ENCODE measurements at regions not wholly inside any gene's neighbourhood (a gene's known extent, or its start where the extent isn't known, plus 50 kb on each side); places are given as distances from the start of the nearest gene placed in this dataset.

GRCh38 chr13:105890509-105890908, 645.0 kb downstream of the EFNB2 start:
- Histone ChIP-seq H3K36me3 (ENCODE audit: insufficient read depth) (no peaks in the 10 kb centered on the region), H3K9me2 (ENCODE audit: insufficient read depth) (0 out of 2 replicates have a peak, but pooled peaks cover 4% of the 10 kb centered on the region), H3K4me1 (ENCODE audit: insufficient read depth) (no peaks in the 10 kb centered on the region), H3F3A (replicated peaks; ENCODE audit: low read depth) (no peaks in the 10 kb centered on the region), H3K27me3 (ENCODE audit: insufficient read depth) (no peaks in the 10 kb centered on the region), H2AFZ (no peak overlapping the region), H3K79me2 (replicated peaks; ENCODE audit: insufficient read depth) (no peaks in the 10 kb centered on the region), H4K20me1 (replicated peaks; ENCODE audit: insufficient read depth) (no peaks in the 10 kb centered on the region), H3K4me3 (no peak overlapping the region), H3K27ac (ENCODE audit: low read depth) (no peak overlapping the region), H3K4me2 (no peak overlapping the region)
- H3K4me3 Mint-ChIP-seq: no peak overlapping the region
- TF ChIP-seq, protein P1, sequence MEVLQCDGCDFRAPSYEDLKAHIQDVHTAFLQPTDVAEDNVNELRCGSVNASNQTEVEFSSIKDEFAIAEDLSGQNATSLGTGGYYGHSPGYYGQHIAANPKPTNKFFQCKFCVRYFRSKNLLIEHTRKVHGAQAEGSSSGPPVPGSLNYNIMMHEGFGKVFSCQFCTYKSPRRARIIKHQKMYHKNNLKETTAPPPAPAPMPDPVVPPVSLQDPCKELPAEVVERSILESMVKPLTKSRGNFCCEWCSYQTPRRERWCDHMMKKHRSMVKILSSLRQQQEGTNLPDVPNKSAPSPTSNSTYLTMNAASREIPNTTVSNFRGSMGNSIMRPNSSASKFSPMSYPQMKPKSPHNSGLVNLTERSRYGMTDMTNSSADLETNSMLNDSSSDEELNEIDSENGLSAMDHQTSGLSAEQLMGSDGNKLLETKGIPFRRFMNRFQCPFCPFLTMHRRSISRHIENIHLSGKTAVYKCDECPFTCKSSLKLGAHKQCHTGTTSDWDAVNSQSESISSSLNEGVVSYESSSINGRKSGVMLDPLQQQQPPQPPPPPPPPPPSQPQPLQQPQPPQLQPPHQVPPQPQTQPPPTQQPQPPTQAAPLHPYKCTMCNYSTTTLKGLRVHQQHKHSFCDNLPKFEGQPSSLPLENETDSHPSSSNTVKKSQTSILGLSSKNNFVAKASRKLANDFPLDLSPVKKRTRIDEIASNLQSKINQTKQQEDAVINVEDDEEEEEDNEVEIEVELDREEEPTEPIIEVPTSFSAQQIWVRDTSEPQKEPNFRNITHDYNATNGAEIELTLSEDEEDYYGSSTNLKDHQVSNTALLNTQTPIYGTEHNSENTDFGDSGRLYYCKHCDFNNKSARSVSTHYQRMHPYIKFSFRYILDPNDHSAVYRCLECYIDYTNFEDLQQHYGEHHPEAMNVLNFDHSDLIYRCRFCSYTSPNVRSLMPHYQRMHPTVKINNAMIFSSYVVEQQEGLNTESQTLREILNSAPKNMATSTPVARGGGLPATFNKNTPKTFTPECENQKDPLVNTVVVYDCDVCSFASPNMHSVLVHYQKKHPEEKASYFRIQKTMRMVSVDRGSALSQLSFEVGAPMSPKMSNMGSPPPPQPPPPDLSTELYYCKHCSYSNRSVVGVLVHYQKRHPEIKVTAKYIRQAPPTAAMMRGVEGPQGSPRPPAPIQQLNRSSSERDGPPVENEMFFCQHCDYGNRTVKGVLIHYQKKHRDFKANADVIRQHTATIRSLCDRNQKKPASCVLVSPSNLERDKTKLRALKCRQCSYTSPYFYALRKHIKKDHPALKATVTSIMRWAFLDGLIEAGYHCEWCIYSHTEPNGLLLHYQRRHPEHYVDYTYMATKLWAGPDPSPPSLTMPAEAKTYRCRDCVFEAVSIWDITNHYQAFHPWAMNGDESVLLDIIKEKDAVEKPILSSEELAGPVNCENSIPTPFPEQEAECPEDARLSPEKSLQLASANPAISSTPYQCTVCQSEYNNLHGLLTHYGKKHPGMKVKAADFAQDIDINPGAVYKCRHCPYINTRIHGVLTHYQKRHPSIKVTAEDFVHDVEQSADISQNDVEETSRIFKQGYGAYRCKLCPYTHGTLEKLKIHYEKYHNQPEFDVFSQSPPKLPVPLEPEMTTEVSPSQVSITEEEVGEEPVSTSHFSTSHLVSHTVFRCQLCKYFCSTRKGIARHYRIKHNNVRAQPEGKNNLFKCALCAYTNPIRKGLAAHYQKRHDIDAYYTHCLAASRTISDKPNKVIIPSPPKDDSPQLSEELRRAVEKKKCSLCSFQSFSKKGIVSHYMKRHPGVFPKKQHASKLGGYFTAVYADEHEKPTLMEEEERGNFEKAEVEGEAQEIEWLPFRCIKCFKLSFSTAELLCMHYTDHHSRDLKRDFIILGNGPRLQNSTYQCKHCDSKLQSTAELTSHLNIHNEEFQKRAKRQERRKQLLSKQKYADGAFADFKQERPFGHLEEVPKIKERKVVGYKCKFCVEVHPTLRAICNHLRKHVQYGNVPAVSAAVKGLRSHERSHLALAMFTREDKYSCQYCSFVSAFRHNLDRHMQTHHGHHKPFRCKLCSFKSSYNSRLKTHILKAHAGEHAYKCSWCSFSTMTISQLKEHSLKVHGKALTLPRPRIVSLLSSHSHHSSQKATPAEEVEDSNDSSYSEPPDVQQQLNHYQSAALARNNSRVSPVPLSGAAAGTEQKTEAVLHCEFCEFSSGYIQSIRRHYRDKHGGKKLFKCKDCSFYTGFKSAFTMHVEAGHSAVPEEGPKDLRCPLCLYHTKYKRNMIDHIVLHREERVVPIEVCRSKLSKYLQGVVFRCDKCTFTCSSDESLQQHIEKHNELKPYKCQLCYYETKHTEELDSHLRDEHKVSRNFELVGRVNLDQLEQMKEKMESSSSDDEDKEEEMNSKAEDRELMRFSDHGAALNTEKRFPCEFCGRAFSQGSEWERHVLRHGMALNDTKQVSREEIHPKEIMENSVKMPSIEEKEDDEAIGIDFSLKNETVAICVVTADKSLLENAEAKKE (CRISPR knock-in tag; IDR thresholded peaks at IDR 0.05): no peak
- TF ChIP-seq EZH2 (IDR thresholded peaks at IDR 0.05; ENCODE audit: low read depth, unreplicated experiment): no peak
- TF ChIP-seq NANOG (IDR thresholded peaks at IDR 0.05; ENCODE audit: borderline replicate concordance): no peak
- TF ChIP-seq CTCF (conservative IDR thresholded peaks at IDR 0.05; ENCODE audit: low read depth in 2 of 2): no peak
- TF ChIP-seq ZNF331 (CRISPR knock-in tag; IDR thresholded peaks at IDR 0.05; ENCODE audit: low read depth): no peak
- no peak for TF ChIP-seq CREB1 (CRISPR knock-in tag; IDR thresholded peaks at IDR 0.05; ENCODE audit: low read depth)
- TF ChIP-seq REST (IDR thresholded peaks at IDR 0.05; ENCODE audit: unreplicated experiment): no peak
- TF ChIP-seq, protein P2, sequence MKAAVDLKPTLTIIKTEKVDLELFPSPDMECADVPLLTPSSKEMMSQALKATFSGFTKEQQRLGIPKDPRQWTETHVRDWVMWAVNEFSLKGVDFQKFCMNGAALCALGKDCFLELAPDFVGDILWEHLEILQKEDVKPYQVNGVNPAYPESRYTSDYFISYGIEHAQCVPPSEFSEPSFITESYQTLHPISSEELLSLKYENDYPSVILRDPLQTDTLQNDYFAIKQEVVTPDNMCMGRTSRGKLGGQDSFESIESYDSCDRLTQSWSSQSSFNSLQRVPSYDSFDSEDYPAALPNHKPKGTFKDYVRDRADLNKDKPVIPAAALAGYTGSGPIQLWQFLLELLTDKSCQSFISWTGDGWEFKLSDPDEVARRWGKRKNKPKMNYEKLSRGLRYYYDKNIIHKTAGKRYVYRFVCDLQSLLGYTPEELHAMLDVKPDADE (IDR thresholded peaks at IDR 0.05): no peak
- TF ChIP-seq JUNB (IDR thresholded peaks at IDR 0.05; ENCODE audit: unreplicated experiment): no peak
- H3K4me1 Mint-ChIP-seq: no peaks in the 10 kb centered on the region
- DNase-seq (ENCODE audit: low spot score) (no peak), ATAC-seq (no peak)
- H3K27ac Mint-ChIP-seq: no peak overlapping the region
- no peaks in the 10 kb centered on the region for H3K27me3 Mint-ChIP-seq (ENCODE audit: insufficient read depth, low read depth, poor library complexity)
- H3K36me3 Mint-ChIP-seq (ENCODE audit: low read depth): 0 out of 3 replicates have a peak, but pooled peaks cover 6% of the 10 kb centered on the region
- peaks cover 11% of the 10 kb centered on the region for H3K9me3 Mint-ChIP-seq

All from GM23338 (cell line).